Hepatocyte (in vitro differentiated cells): ENCODE measurements at regions not wholly inside any gene's neighbourhood (a gene's known extent, or its start where the extent isn't known, plus 50 kb on each side); places are given as distances from the start of the nearest gene placed in this dataset.

Experiments
- DNase-seq: peaks from one replicate; pipeline ENCODE4 v3.0.0-alpha.2; 2016; ENCODE audit warnings: low spot score
- H2AFZ ChIP-seq: fragments of 200-600 bp; sonication (generic); 2 replicates; pipeline ENCODE4 v1.6.0; 2016; ENCODE audit warnings: antibody characterized with exemption, mild to moderate bottlenecking
- H3K27ac ChIP-seq: fragments of 200-600 bp; sonication (generic); 2 replicates; pipeline ENCODE4 v1.5.1; 2016; ENCODE audit warnings: mild to moderate bottlenecking
- H3K27me3 ChIP-seq: fragments of 200-600 bp; sonication (generic); 2 replicates; pipeline ENCODE4 v1.6.1; 2016
- H3K36me3 ChIP-seq: fragments of 200-600 bp; sonication (generic); replicated peaks from 2 replicates; pipeline ENCODE4 v1.5.1; 2016; ENCODE audit warnings: low read depth; ENCODE audit not compliant: insufficient read depth
- H3K4me1 ChIP-seq: fragments of 200-600 bp; sonication (generic); 2 replicates; pipeline ENCODE4 v1.5.1; 2016; ENCODE audit warnings: mild to moderate bottlenecking, moderate library complexity; ENCODE audit not compliant: insufficient read depth
- H3K4me2 ChIP-seq: fragments of 200-600 bp; sonication (generic); 2 replicates; pipeline ENCODE4 v1.6.0; 2016
- H3K4me3 ChIP-seq: fragments of 200-600 bp; sonication (generic); 2 replicates; pipeline ENCODE4 v1.5.1; 2016; ENCODE audit warnings: mild to moderate bottlenecking
- H3K79me2 ChIP-seq: fragments of 200-600 bp; sonication (generic); 2 replicates; pipeline ENCODE4 v1.6.0; 2017; ENCODE audit warnings: mild to moderate bottlenecking
- H3K9me2 ChIP-seq: fragments of 200-600 bp; sonication (generic); replicated peaks from 2 replicates; pipeline ENCODE4 v1.6.0; 2017; ENCODE audit warnings: mild to moderate bottlenecking; ENCODE audit not compliant: insufficient read depth
- H3K9me3 ChIP-seq: fragments of 200-600 bp; sonication (generic); 2 replicates; pipeline ENCODE4 v1.5.1; 2016; ENCODE audit warnings: low read depth, mild to moderate bottlenecking
- H4K20me1 ChIP-seq: fragments of 200-600 bp; sonication (generic); 2 replicates; pipeline ENCODE4 v1.6.0; 2016; ENCODE audit warnings: mild to moderate bottlenecking; ENCODE audit not compliant: insufficient read depth, poor library complexity, severe bottlenecking
- CTCF ChIP-seq: fragments of 200-600 bp; sonication (generic); IDR thresholded peaks from 2 replicates; pipeline ENCODE4 v1.5.1; 2016; ENCODE audit warnings: antibody characterized with exemption, mild to moderate bottlenecking; ENCODE audit not compliant: poor library complexity
- EZH2 ChIP-seq: fragments of 200-600 bp; sonication (generic); IDR thresholded peaks from 2 replicates; pipeline ENCODE4 v1.6.1; 2016; ENCODE audit warnings: antibody characterized with exemption, mild to moderate bottlenecking, borderline replicate concordance
- EZH2phosphoT487 ChIP-seq: fragments of 200-600 bp; sonication (generic); IDR thresholded peaks from one replicate; pipeline ENCODE4 v1.6.1; 2018; ENCODE audit warnings: antibody characterized with exemption, mild to moderate bottlenecking, low read depth, moderate library complexity; ENCODE audit not compliant: unreplicated experiment, severe bottlenecking
- WGBS: methylation state at CpG from one replicate; pipeline ENCODE4 v1.1.6; 2016; ENCODE audit warnings: low lambda C conversion rate; ENCODE audit errors: missing lambda C conversion rate; 5-methylcytosine and 5-hydroxymethylcytosine counted together

- H3K9me3 ChIP-seq: no peaks in the 10 kb centered on the region
- H3K27me3 ChIP-seq: no peaks in the 10 kb centered on the region
- no peak for DNase-seq
- no peak for TF ChIP-seq CTCF
- TF ChIP-seq EZH2phosphoT487: no peak
- TF ChIP-seq EZH2: no peak
- no peak overlapping the region for H2AFZ ChIP-seq
- no peak overlapping the region for H3K4me3 ChIP-seq
- H3K9me2 ChIP-seq: no peaks in the 10 kb centered on the region
- H3K36me3 ChIP-seq: no peaks in the 10 kb centered on the region
- no peaks in the 10 kb centered on the region for H4K20me1 ChIP-seq
- H3K79me2 ChIP-seq: no peaks in the 10 kb centered on the region
- H3K4me1 ChIP-seq: peaks cover 11% of the 10 kb centered on the region
- H3K4me2 ChIP-seq: no peak overlapping the region
- H3K27ac ChIP-seq: no peak overlapping the region
- WGBS: 86% methylated on average over 3 of the region's 3 CpGs
Measured at GRCh38 chr1:157364612-157365011, 187.7 kb downstream of the FCRL5 start.

- no peaks in the 10 kb centered on the region for H3K36me3 ChIP-seq
- WGBS: 86% methylated on average over 7 of the region's 7 CpGs
- no peak overlapping the region for H3K4me2 ChIP-seq
- no peak overlapping the region for H3K4me3 ChIP-seq
- H3K4me1 ChIP-seq: peaks cover 11% of the 10 kb centered on the region
- H3K79me2 ChIP-seq: no peaks in the 10 kb centered on the region
- H3K27ac ChIP-seq: no peak overlapping the region
- H3K27me3 ChIP-seq: no peaks in the 10 kb centered on the region
- H2AFZ ChIP-seq: no peak overlapping the region
- H4K20me1 ChIP-seq: no peaks in the 10 kb centered on the region
- no peaks in the 10 kb centered on the region for H3K9me2 ChIP-seq
- no peaks in the 10 kb centered on the region for H3K9me3 ChIP-seq
- DNase-seq: peak; percentile 77
- TF ChIP-seq CTCF (peak; percentile 56), EZH2 (no peak)
Measured at GRCh38 chr1:157363660-157364140, 188.6 kb downstream of the FCRL5 start.

- H3K27ac ChIP-seq: peak overlapping the region; percentile 47
- H2AFZ ChIP-seq: no peak overlapping the region
Measured at GRCh38 chr1:157360023-157360390, 192.3 kb downstream of the FCRL5 start.

More at GRCh38 chr1:157360023-157360390, 192.3 kb downstream of the FCRL5 start:
- Histone ChIP-seq H3K79me2 (no peaks in the 10 kb centered on the region), H3K9me2 (no peaks in the 10 kb centered on the region), H3K36me3 (no peaks in the 10 kb centered on the region), H3K4me3 (no peak overlapping the region), H3K27me3 (no peaks in the 10 kb centered on the region), H3K4me1 (no peaks in the 10 kb centered on the region), H3K9me3 (no peaks in the 10 kb centered on the region), H3K4me2 (no peak overlapping the region), H4K20me1 (no peaks in the 10 kb centered on the region)
- no peak for DNase-seq
- no peak for TF ChIP-seq EZH2
- TF ChIP-seq CTCF: no peak
- no peak for TF ChIP-seq EZH2phosphoT487
